CD14-positive monocyte (primary cell): ENCODE measurements at regions not wholly inside any gene's neighbourhood (a gene's known extent, or its start where the extent isn't known, plus 50 kb on each side); places are given as distances from the start of the nearest gene placed in this dataset.

ENCODE experiments used
- DNase-seq, 3 donors: peaks; one replicate each; pipeline ENCODE4 v3.0.0-alpha.2; 2011 to 2022
- H2AFZ ChIP-seq: 2 replicates; pipeline ENCODE4 v1.6.0; 2012; ENCODE audit warnings: mild to moderate bottlenecking, low read depth, low read length, inconsistent platforms; ENCODE audit not compliant: insufficient read depth, poor library complexity, severe bottlenecking
- H3K27ac ChIP-seq, 2 donors: 1 replicate in 1 of 2; 2 replicates in 1 of 2; pipeline ENCODE4 v1.5.1; 2012 to 2013; ENCODE audit warnings: low read length in 2 of 2, control low read depth in 1 of 2, inconsistent platforms in 1 of 2, low read depth in 1 of 2, mild to moderate bottlenecking in 1 of 2
- H3K27me3 ChIP-seq, 2 donors: one replicate each; pipeline versions ENCODE4 v1.6.0 to v1.6.1; 2011 to 2013; ENCODE audit warnings: low read length in 2 of 2; ENCODE audit not compliant: control insufficient read depth in 2 of 2, insufficient read depth in 2 of 2
- H3K36me3 ChIP-seq, 2 donors: replicated peaks in 1 of 2; 1 replicate in 1 of 2; 2 replicates in 1 of 2; pipeline versions ENCODE4 v1.5.1 to v1.6.1; 2012 to 2013; ENCODE audit warnings: low read length in 2 of 2, control low read depth in 1 of 2, inconsistent platforms in 1 of 2, mild to moderate bottlenecking in 1 of 2; ENCODE audit not compliant: insufficient read depth in 2 of 2, control insufficient read depth in 1 of 2
- H3K4me1 ChIP-seq, 2 donors: 1 replicate in 1 of 2; 2 replicates in 1 of 2; pipeline versions ENCODE4 v1.5.1 to v1.6.1; 2012 to 2013; ENCODE audit warnings: low read length in 2 of 2, control low read depth in 1 of 2, inconsistent platforms in 1 of 2, mild to moderate bottlenecking in 1 of 2, moderate library complexity in 1 of 2; ENCODE audit not compliant: insufficient read depth in 2 of 2, control insufficient read depth in 1 of 2
- H3K4me2 ChIP-seq: replicated peaks from 2 replicates; pipeline ENCODE3; 2012; ENCODE audit warnings: low read length, moderate library complexity, mild to moderate bottlenecking; ENCODE audit not compliant: poor library complexity, severe bottlenecking; ENCODE audit errors: extremely low read depth
- H3K4me3 ChIP-seq, 3 experiments: fragments of 200-600 bp in 1 of 3; sonication (generic) in 1 of 3; replicated peaks in 1 of 3; 1 replicate in 2 of 3; 2 replicates in 1 of 3; pipeline ENCODE4 v1.5.1; 2011 to 2013; ENCODE audit warnings: low read length in 3 of 3, mild to moderate bottlenecking in 3 of 3, control low read depth in 2 of 3, low read depth in 2 of 3, inconsistent platforms in 1 of 3, moderate library complexity in 1 of 3
- H3K79me2 ChIP-seq: 2 replicates; pipeline ENCODE4 v1.6.0; 2012; ENCODE audit warnings: mild to moderate bottlenecking, control low read depth, inconsistent platforms, low read length, moderate library complexity; ENCODE audit not compliant: insufficient read depth
- H3K9ac ChIP-seq: 2 replicates; pipeline ENCODE4 v1.6.0; 2017; ENCODE audit warnings: low read length, mild to moderate bottlenecking; ENCODE audit not compliant: insufficient read depth, poor library complexity, severe bottlenecking
- H3K9me3 ChIP-seq, 2 donors: replicated peaks in 1 of 2; 1 replicate in 1 of 2; 2 replicates in 1 of 2; pipeline versions ENCODE4 v1.5.1 to v1.6.1; 2012 to 2013; ENCODE audit warnings: low read length in 2 of 2, control low read depth in 1 of 2; ENCODE audit not compliant: control insufficient read depth in 1 of 2, insufficient read depth in 1 of 2
- H4K20me1 ChIP-seq: 2 replicates; pipeline ENCODE4 v1.6.0; 2012; ENCODE audit warnings: mild to moderate bottlenecking, low read length, control low read depth, moderate library complexity; ENCODE audit not compliant: insufficient read depth
- H3K27ac Mint-ChIP-seq, 7 donors: one replicate each; pipeline ENCODE4 v1.8.0; 2020; ENCODE audit warnings: mild to moderate bottlenecking in 7 of 7, mixed read lengths in 7 of 7, moderate library complexity in 6 of 7, inconsistent platforms in 2 of 7
- H3K27me3 Mint-ChIP-seq, 3 donors: one replicate each; pipeline ENCODE4 v1.8.0; 2021 to 2022; ENCODE audit warnings: low read depth in 3 of 3, mild to moderate bottlenecking in 3 of 3, mixed read lengths in 3 of 3, moderate library complexity in 3 of 3, inconsistent platforms in 1 of 3
- H3K36me3 Mint-ChIP-seq, 2 donors: one replicate each; pipeline ENCODE4 v1.8.0; 2020; ENCODE audit warnings: mixed read lengths in 2 of 2, inconsistent platforms in 1 of 2, mild to moderate bottlenecking in 1 of 2
- H3K4me1 Mint-ChIP-seq: one replicate; pipeline ENCODE4 v1.8.0; 2020; ENCODE audit warnings: mild to moderate bottlenecking, mixed read lengths
- H3K4me3 Mint-ChIP-seq, 2 donors: one replicate each; pipeline ENCODE4 v1.8.0; 2020; ENCODE audit warnings: mild to moderate bottlenecking in 2 of 2, mixed read lengths in 2 of 2, moderate library complexity in 1 of 2
- H3K9me3 Mint-ChIP-seq, 7 donors: one replicate each; pipeline ENCODE4 v1.8.0; 2020 to 2022; ENCODE audit warnings: mixed read lengths in 7 of 7, mild to moderate bottlenecking in 6 of 7, moderate library complexity in 6 of 7, inconsistent platforms in 2 of 7
- CTCF ChIP-seq: fragments of 200-600 bp; IDR thresholded peaks from one replicate; pipeline ENCODE4 v1.8.0; 2022; ENCODE audit warnings: antibody characterized with exemption, mild to moderate bottlenecking
- WGBS: methylation state at CpG from one replicate; pipeline ENCODE4 v1.1.5; 2013; ENCODE audit warnings: missing lambda C conversion rate; ENCODE audit not compliant: insufficient coverage; 5-methylcytosine and 5-hydroxymethylcytosine counted together
- intact Hi-C, 2 donors: fragments of 100-400 bp; cut with micrococcal nuclease; formaldehyde crosslinking; loops; one replicate each; pipeline versions ENCODE4 v1.15.0 to v1.15.1; 2023

- no peak overlapping the region for H2AFZ ChIP-seq
- H3K4me1 ChIP-seq = peaks cover 0 to 13% of the 10 kb centered on the region in 2 donors
- no CpG with 5 or more reads among the region's 5 CpGs for WGBS
- H3K36me3 ChIP-seq = no peaks in the 10 kb centered on the region
- no peak overlapping the region for H3K9ac ChIP-seq
- H3K27me3 ChIP-seq = no peaks in the 10 kb centered on the region
- H3K27ac Mint-ChIP-seq = no peak overlapping the region
- no peaks in the 10 kb centered on the region for H4K20me1 ChIP-seq
- peaks cover 0 to 1% (median 1%) of the 10 kb centered on the region in 3 donors for H3K27me3 Mint-ChIP-seq
- H3K36me3 Mint-ChIP-seq = no peaks in the 10 kb centered on the region
- no peak for TF ChIP-seq CTCF
- no peak overlapping the region for H3K4me3 Mint-ChIP-seq
- no peak overlapping the region for H3K4me2 ChIP-seq
- no peaks in the 10 kb centered on the region for H3K79me2 ChIP-seq
- peaks cover 0 to 5% (median 2%) of the 10 kb centered on the region in 7 donors for H3K9me3 Mint-ChIP-seq
- DNase-seq = no peak
- intact Hi-C loops = no loop called here
- H3K27ac ChIP-seq = no peak overlapping the region
- no peaks in the 10 kb centered on the region for H3K9me3 ChIP-seq
- H3K4me3 ChIP-seq = no peak overlapping the region
- peaks cover 14% of the 10 kb centered on the region for H3K4me1 Mint-ChIP-seq
Observed at GRCh38 chrX:5724123-5724522, 504.5 kb downstream of the NLGN4X start.

DNA sequence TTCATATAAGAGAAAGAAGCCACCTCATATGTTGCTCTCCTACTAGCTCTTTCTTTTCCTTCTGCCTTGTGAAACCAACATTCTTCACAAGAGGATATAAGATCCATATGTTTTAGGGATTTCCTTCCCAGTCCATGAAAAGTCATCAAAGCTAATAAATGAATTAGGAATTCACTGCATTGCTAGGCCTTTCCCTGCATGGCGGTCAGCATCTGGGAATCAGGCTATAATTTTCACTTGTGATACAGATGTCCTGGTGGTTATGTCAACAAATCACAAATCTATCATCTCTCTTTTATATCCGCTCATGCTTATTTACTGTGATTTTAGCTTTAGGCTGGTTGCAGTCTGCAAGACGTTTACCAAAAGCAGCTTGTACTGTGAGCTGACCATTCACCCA, 510.0 kb downstream of the NLGN4X start:
- no peaks in the 10 kb centered on the region for H3K36me3 Mint-ChIP-seq
- WGBS = no CpG with 5 or more reads among the region's 3 CpGs
- intact Hi-C loops = no loop called here

More for the DNA sequence above, 510.0 kb downstream of the NLGN4X start:
- no peak for TF ChIP-seq CTCF
- no peaks in the 10 kb centered on the region for H3K27me3 ChIP-seq
- no peak overlapping the region for H2AFZ ChIP-seq
- no peak overlapping the region for H3K4me3 ChIP-seq
- H3K36me3 ChIP-seq = no peaks in the 10 kb centered on the region
- H3K4me1 ChIP-seq = no peaks in the 10 kb centered on the region
- H3K4me2 ChIP-seq = no peak overlapping the region
- no peak overlapping the region for H3K27ac ChIP-seq
- peaks cover 0 to 7% of the 10 kb centered on the region in 2 donors for H3K9me3 ChIP-seq
- no peaks in the 10 kb centered on the region for H4K20me1 ChIP-seq
- H3K4me3 Mint-ChIP-seq = no peak overlapping the region
- H3K27me3 Mint-ChIP-seq = peaks cover under 1 to 3% (median 1%) of the 10 kb centered on the region in 3 donors
- H3K4me1 Mint-ChIP-seq = no peaks in the 10 kb centered on the region
- no peak for DNase-seq
- H3K27ac Mint-ChIP-seq = no peak overlapping the region
- H3K9ac ChIP-seq = no peak overlapping the region
- peaks cover 0 to 5% (median 2%) of the 10 kb centered on the region in 7 donors for H3K9me3 Mint-ChIP-seq
- H3K79me2 ChIP-seq = no peaks in the 10 kb centered on the region
